MCF 10A (cell line): ENCODE measurements at regions not wholly inside any gene's neighbourhood (a gene's known extent, or its start where the extent isn't known, plus 50 kb on each side); places are given as distances from the start of the nearest gene placed in this dataset.

Source experiments
- BruUV-seq: library from RNA; stranded (reverse); fragments of 400-500 nt; replicated peaks from 2 replicates; lab custom pipeline; 2021; lab: Mats Ljungman, UMichigan
- CTCF ChIA-PET: fragments of 300-600 bp; sonication (Branson Sonifier 250); formaldehyde crosslinking; extraction: SDS; loops from one replicate; lab custom pipeline; 2021; ENCODE audit warnings: antibody characterized with exemption, inconsistent platforms; lab: Yijun Ruan, JAX
- POLR2A ChIA-PET: fragments of 300-600, 350-650 bp; sonication (Branson Sonifier 250); formaldehyde crosslinking; extraction: SDS; loops from one replicate; lab custom pipeline; 2020; ENCODE audit warnings: antibody characterized with exemption, inconsistent platforms; lab: Yijun Ruan, JAX
- DNase-seq: peaks from one replicate; pipeline ENCODE4 v3.0.0-alpha.2; 2018; ENCODE audit not compliant: unreplicated experiment
- H3K27ac Mint-ChIP-seq: one replicate; pipeline ENCODE4 v1.8.0; 2022; ENCODE audit warnings: mild to moderate bottlenecking, low read depth, mixed read lengths; ENCODE audit not compliant: unreplicated experiment
- H3K27me3 Mint-ChIP-seq: one replicate; pipeline ENCODE4 v1.8.0; 2022; ENCODE audit warnings: mixed read lengths; ENCODE audit not compliant: insufficient read depth, unreplicated experiment
- H3K36me3 Mint-ChIP-seq: one replicate; pipeline ENCODE4 v1.8.0; 2022; ENCODE audit warnings: mild to moderate bottlenecking, moderate library complexity, mixed read lengths; ENCODE audit not compliant: insufficient read depth, unreplicated experiment
- H3K4me1 Mint-ChIP-seq: one replicate; pipeline ENCODE4 v1.8.0; 2022; ENCODE audit warnings: mixed read lengths; ENCODE audit not compliant: insufficient read depth, unreplicated experiment
- H3K4me3 Mint-ChIP-seq: one replicate; pipeline ENCODE4 v1.8.0; 2022; ENCODE audit warnings: mild to moderate bottlenecking, moderate library complexity, mixed read lengths; ENCODE audit not compliant: unreplicated experiment
- H3K9me3 Mint-ChIP-seq: one replicate; pipeline ENCODE4 v1.8.0; 2022; ENCODE audit warnings: mixed read lengths; ENCODE audit not compliant: unreplicated experiment
- intact Hi-C: fragments of 100-400 bp; cut with micrococcal nuclease; formaldehyde crosslinking; loops from 2 replicates; pipeline ENCODE4 v1.14.1; 2022
- TF ChIP-seq, protein P1 (sequence below): fragments of 200-600 bp; IDR thresholded peaks from one replicate; pipeline ENCODE4 v1.8.0; 2022; ENCODE audit warnings: antibody characterized with exemption, mild to moderate bottlenecking; ENCODE audit not compliant: unreplicated experiment

DNA sequence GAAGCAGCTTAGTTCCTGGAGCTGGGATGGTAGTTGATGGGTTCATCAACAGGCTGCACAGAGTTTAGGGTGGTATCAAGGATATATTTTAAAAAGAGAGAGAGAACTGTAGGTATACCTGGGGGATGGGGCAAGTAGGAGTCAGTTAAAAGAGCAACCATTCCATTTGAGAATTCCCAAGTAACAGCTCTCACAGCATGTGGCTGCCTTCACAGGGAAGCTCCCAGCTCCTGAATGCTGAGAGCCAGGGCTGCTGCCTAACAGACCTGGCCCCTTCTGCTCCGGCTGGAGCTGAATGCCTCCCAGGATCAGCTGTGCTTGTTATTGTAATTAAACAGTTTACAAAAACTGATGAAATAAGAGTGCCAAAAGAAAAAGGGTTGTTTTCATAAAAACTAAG is 58.8 kb upstream of the GPR26 start:
- no TSS peak for BruUV-seq
- Mint-ChIP-seq H3K4me3 (no peak overlapping the region), H3K27me3 (peaks cover 65% of the 10 kb centered on the region), H3K27ac (no peak overlapping the region), H3K36me3 (no peaks in the 10 kb centered on the region), H3K4me1 (no peaks in the 10 kb centered on the region), H3K9me3 (no peaks in the 10 kb centered on the region)
- TF ChIP-seq, protein P1, sequence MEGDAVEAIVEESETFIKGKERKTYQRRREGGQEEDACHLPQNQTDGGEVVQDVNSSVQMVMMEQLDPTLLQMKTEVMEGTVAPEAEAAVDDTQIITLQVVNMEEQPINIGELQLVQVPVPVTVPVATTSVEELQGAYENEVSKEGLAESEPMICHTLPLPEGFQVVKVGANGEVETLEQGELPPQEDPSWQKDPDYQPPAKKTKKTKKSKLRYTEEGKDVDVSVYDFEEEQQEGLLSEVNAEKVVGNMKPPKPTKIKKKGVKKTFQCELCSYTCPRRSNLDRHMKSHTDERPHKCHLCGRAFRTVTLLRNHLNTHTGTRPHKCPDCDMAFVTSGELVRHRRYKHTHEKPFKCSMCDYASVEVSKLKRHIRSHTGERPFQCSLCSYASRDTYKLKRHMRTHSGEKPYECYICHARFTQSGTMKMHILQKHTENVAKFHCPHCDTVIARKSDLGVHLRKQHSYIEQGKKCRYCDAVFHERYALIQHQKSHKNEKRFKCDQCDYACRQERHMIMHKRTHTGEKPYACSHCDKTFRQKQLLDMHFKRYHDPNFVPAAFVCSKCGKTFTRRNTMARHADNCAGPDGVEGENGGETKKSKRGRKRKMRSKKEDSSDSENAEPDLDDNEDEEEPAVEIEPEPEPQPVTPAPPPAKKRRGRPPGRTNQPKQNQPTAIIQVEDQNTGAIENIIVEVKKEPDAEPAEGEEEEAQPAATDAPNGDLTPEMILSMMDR = no peak
- POLR2A ChIA-PET = interaction anchor here (0.8 kb wide), 1 partner anchor 20 kb away, joined by 3 read pairs; no protein-coding TSS in a partner anchor
- intact Hi-C loops = no loop called here
- no peak for DNase-seq
- CTCF ChIA-PET = interaction anchor here (0.9 to 1.4 kb wide), 3 partner anchors 25 to 35 kb away, joined by 3 to 6 read pairs (median 4); no protein-coding TSS in a partner anchor

DNA sequence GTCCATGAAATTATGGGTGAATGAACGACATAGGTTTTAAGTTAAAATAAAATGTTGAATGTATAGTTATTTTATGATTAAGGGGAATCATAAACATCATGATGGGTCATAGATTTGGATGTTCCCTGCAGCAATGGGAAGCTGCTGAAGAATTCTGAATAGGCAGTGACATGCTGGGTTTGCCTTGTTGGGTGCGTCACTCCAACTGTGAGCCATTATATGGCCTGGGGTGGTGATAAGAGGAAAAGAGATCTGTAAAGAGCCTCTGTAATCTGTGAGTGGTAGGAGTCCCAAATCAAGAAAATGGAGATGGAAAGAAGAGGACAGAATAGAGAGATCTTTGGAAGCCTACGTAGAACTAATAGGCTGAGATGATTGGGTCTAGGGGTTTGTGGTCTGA is 58.1 kb upstream of the GPR26 start:
- POLR2A ChIA-PET = no interaction called here
- CTCF ChIA-PET = interaction anchor here (0.9 to 1.4 kb wide), 3 partner anchors 25 to 35 kb away, joined by 3 to 6 read pairs (median 4); no protein-coding TSS in a partner anchor
- no peak overlapping the region for H3K4me3 Mint-ChIP-seq
- no peaks in the 10 kb centered on the region for H3K4me1 Mint-ChIP-seq
- intact Hi-C loops = no loop called here
- TF ChIP-seq, protein P1 = no peak
- peaks cover 65% of the 10 kb centered on the region for H3K27me3 Mint-ChIP-seq
- H3K36me3 Mint-ChIP-seq = no peaks in the 10 kb centered on the region
- no peaks in the 10 kb centered on the region for H3K9me3 Mint-ChIP-seq
- BruUV-seq = no TSS peak
- H3K27ac Mint-ChIP-seq = no peak overlapping the region
- DNase-seq = no peak

DNA sequence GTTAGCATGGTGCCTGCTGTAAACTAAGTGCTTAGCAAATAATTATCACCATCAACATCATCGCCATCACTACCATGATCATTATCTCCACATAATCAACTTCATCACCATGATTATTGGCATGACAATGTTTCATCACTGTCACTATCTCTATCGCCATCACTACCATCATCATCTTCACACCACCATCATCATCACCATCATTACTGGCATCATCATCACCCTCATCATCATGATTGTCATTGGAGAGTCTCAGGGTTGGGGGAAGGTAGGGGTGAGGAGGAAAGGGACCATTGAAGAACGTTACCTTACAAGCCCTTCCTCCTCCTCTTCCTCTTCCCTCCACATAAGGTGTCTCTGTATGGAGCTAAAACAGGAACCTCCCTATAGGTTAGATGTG is 54.9 kb upstream of the GPR26 start:
- TF ChIP-seq, protein P1 = no peak
- no peak overlapping the region for H3K4me3 Mint-ChIP-seq

DNA sequence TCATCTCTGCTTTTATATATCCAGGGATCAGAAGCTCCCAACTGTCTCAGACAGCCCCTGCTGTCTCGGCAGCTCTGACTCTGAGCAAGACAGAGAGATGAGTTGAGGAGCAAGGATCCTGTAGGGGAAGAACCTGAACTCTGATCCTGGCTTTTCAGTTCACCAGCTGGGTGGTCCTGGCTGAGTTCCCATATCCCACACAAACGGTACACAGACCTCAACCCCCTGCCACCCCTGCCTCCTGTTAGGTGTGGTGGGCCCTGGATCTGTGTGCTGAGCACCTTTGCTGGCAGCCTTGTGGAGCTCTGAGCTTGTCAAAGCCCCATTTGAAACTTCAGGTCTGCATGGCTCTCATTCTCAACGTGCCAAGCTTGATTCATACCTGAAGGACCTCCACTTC is 54.3 kb upstream of the GPR26 start:
- peaks cover 35% of the 10 kb centered on the region for H3K27me3 Mint-ChIP-seq
- no TSS peak for BruUV-seq
- intact Hi-C loops = no loop called here
- ChIA-PET POLR2A (interaction anchor here (0.7 kb wide), 1 partner anchor 63 kb away, joined by 4 read pairs; no protein-coding TSS in a partner anchor), CTCF (no interaction called here)
- H3K36me3 Mint-ChIP-seq = no peaks in the 10 kb centered on the region
- H3K9me3 Mint-ChIP-seq = no peaks in the 10 kb centered on the region
- H3K4me1 Mint-ChIP-seq = no peaks in the 10 kb centered on the region
- TF ChIP-seq, protein P1 = no peak
- no peak overlapping the region for H3K27ac Mint-ChIP-seq
- DNase-seq = no peak
- no peak overlapping the region for H3K4me3 Mint-ChIP-seq

More for the DNA sequence above, 54.9 kb upstream of the GPR26 start:
- intact Hi-C loops = no loop called here
- H3K9me3 Mint-ChIP-seq = no peaks in the 10 kb centered on the region
- BruUV-seq = no TSS peak
- H3K36me3 Mint-ChIP-seq = no peaks in the 10 kb centered on the region
- H3K27me3 Mint-ChIP-seq = peaks cover 41% of the 10 kb centered on the region
- H3K27ac Mint-ChIP-seq = no peak overlapping the region
- POLR2A ChIA-PET = no interaction called here
- no peak for DNase-seq
- no peaks in the 10 kb centered on the region for H3K4me1 Mint-ChIP-seq
- CTCF ChIA-PET = no interaction called here
